ENCODE measurements at regions not wholly inside any gene's neighbourhood (a gene's known extent, or its start where the extent isn't known, plus 50 kb on each side); places are given as distances from the start of the nearest gene placed in this dataset.

DNA sequence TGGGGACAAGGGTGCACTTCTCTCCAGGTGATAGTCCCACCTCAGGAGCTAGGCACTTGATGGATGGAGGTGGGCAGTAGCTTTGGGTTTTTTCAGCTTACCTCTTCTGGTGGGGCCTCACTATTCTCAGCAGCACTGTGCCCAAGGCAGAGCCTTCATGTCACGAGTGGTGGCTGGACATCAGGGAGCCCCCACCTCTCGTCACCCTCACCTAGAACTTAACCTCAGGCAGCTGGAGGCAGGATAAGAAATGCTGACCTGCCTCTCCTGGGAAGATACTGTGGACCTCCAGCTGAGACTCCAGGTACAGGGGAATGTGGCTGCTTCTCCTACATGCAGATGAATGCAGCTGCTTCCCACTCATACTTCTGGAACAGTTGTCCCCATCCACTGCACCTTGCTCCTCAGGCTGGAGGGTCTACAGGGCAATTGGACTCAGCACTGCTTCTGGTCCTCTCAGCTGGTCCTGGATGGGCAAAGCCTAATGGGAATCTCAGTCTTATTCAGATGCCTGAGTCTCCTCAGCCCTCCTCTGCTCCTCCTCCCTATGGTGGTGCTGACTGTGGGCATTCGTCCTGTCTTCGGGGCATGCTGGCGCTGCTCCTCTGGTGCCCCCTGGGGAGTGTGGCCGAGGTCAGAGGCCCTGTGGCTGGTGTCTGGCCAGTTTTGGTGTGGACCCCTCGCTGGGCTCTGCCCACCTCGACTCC, 129.9 kb downstream of the KLF13 start:
- TF ChIP-seq, protein P1, sequence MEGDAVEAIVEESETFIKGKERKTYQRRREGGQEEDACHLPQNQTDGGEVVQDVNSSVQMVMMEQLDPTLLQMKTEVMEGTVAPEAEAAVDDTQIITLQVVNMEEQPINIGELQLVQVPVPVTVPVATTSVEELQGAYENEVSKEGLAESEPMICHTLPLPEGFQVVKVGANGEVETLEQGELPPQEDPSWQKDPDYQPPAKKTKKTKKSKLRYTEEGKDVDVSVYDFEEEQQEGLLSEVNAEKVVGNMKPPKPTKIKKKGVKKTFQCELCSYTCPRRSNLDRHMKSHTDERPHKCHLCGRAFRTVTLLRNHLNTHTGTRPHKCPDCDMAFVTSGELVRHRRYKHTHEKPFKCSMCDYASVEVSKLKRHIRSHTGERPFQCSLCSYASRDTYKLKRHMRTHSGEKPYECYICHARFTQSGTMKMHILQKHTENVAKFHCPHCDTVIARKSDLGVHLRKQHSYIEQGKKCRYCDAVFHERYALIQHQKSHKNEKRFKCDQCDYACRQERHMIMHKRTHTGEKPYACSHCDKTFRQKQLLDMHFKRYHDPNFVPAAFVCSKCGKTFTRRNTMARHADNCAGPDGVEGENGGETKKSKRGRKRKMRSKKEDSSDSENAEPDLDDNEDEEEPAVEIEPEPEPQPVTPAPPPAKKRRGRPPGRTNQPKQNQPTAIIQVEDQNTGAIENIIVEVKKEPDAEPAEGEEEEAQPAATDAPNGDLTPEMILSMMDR (IDR thresholded peaks at IDR 0.05) = no peak
- Histone ChIP-seq H3K9me3 (no peaks in the 10 kb centered on the region), H3K4me3 (no peak overlapping the region), H3K4me1 (peaks cover 0 to 39% (median 21%) of the 10 kb centered on the region in 4 donors), H3K27ac (peak overlapping the region in 1 of 2 donors; percentile 37), H3K27me3 (no peaks in the 10 kb centered on the region), H3K36me3 (no peaks in the 10 kb centered on the region)
- intact Hi-C loops (cut with DNase I; ENCODE audit: low total_unique reads) = no loop called here
- no peak for DNase-seq

DNA sequence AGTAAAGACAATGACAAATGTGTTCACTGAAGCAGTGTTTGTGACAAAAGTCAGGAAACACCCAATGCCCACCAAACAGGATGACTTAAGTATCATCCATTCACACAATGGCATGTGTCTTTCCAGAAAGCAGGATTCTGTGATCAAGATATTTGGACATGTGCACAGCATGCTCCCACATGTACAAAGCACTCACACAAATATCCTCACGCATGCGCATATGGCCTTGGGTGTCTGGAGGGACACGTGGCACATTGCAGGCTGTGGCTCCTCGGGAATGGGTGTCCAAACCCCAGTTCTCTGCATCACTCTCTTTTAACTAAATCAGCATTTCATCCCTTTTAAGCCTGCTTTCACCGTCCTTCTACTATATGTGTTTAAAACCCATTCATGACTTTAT, 130.5 kb downstream of the KLF13 start:
- peaks cover 0 to 39% (median 21%) of the 10 kb centered on the region in 4 donors for H3K4me1 ChIP-seq
- TF ChIP-seq, protein P1 (IDR thresholded peaks at IDR 0.05) = no peak
- no peak overlapping the region for H3K4me3 ChIP-seq
- no peaks in the 10 kb centered on the region for H3K9me3 ChIP-seq
- peak overlapping the region; percentile 35 to 37 for H3K27ac ChIP-seq
- no peak for DNase-seq
- no peaks in the 10 kb centered on the region for H3K27me3 ChIP-seq
- intact Hi-C loops (cut with DNase I; ENCODE audit: low total_unique reads) = no loop called here
- no peaks in the 10 kb centered on the region for H3K36me3 ChIP-seq

DNA sequence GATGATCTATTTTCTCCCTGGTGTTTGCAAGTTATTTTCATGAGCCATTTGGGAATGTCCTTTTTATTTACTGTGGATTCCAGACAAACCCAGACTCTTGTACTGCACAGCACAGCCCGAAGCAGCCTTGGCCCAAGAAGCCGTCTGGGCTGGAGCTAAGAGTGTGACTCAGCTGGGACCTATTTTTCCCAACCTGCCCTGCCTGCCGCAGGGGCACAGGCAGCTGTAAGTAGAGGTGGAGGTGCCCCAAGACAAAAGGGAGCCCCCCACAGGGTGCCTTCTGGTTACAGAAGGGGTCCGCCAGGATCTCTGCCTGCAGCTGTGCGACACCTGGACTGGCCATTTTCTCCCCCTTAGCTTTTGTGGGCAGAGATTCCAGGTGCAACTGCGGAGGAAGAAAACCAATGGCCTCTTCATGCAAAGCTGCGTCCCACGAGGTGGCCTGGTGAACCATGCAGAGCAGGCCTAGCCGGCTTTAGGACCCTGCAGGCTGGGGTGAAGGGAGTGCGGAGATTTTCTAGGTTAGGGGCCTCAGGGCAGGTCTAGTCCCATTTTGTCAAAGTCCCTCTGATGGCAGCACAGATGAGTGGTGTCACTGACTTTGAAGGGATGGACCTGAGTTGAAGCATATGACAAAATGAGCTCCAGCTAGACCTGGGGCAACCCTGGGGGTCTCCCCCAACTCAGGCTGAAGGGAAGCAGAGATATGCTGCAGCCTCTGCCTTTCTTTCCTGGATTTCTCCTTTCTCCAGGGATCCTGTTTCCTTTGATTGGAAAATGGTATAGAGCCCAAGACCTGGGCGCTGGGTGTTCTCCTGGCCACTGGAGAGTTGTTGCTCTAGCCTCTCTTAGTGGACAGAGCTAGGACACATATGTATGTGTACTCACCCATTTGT, 131.2 kb downstream of the KLF13 start:
- no peaks in the 10 kb centered on the region for H3K27me3 ChIP-seq
- H3K36me3 ChIP-seq = no peaks in the 10 kb centered on the region
- H3K4me3 ChIP-seq = no peak overlapping the region
- peaks cover 0 to 35% (median 19%) of the 10 kb centered on the region in 4 donors for H3K4me1 ChIP-seq
- intact Hi-C loops (cut with DNase I; ENCODE audit: low total_unique reads) = no loop called here
- no peaks in the 10 kb centered on the region for H3K9me3 ChIP-seq
- TF ChIP-seq, protein P1 (IDR thresholded peaks at IDR 0.05) = no peak
- H3K27ac ChIP-seq = peak overlapping the region; percentile 35 to 37
- peak; percentile 61 to 84 for DNase-seq

DNA sequence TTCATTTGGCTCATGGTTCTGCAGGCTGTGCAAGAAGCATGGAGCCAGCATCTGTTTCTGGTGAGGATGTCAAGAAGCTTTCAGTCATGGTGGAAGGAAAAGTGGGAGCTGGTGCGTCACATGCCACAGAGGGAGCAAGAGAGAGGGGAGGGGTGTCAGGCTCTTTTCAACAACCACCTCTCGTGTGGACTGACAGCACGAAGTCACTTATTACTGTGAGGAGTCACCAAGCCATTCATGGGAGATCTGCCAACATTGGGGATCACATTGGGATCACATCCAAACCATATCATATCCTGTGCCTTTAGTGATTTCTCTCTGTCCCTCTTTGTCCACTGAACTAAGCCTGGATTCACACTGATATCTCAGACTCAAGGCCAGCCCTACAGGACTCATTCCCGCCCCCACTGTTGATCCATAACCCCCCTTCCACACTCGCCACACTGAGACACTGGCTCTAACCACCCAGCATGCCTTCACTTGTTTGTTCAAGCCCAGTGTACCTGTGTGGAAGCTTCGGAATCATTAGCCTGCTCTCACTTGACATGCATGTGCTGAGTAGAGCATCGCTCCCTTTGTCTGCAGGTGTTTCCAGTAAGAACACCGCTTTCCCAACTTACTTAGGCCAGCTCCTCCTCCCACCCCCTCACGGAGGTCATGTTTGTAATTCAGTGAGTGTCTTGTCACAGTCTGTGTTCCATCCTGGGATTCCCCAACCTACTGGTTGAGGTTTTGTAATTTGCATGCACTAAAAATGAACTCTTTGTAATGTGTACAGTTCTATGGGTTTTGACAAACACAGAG, 132.2 kb downstream of the KLF13 start:
- Histone ChIP-seq H3K27me3 (no peaks in the 10 kb centered on the region), H3K36me3 (no peaks in the 10 kb centered on the region), H3K4me1 (peaks cover 0 to 33% (median 19%) of the 10 kb centered on the region in 4 donors), H3K27ac (no peak overlapping the region), H3K4me3 (no peak overlapping the region), H3K9me3 (no peaks in the 10 kb centered on the region)
- peak in 1 of 2 donors; percentile 44 for DNase-seq
- TF ChIP-seq, protein P1 (IDR thresholded peaks at IDR 0.05) = no peak
- intact Hi-C loops (cut with DNase I; ENCODE audit: low total_unique reads) = no loop called here

DNA sequence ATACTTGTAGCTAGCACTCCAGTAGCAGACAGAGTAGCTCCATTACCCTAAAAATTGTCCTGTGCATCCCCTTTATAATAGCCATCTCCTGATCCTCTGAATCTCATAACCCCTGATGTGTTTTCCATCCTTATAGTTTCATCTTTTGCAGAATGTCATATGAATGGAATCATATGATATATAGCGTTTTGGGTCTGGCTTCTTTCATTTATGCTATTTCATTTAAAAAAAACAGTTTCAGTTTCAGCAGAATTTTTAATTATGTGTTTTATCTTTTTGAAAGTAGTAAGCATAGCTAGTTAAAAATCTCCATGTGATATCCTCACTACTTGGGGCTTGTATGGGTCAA, 132.7 kb downstream of the KLF13 start:
- intact Hi-C loops (cut with DNase I; ENCODE audit: low total_unique reads) = no loop called here
- H3K9me3 ChIP-seq = no peaks in the 10 kb centered on the region
- H3K4me3 ChIP-seq = no peak overlapping the region
- TF ChIP-seq, protein P1 (IDR thresholded peaks at IDR 0.05) = no peak
- no peak overlapping the region for H3K27ac ChIP-seq
- no peak for DNase-seq
- H3K36me3 ChIP-seq = no peaks in the 10 kb centered on the region
- H3K27me3 ChIP-seq = no peaks in the 10 kb centered on the region
- peaks cover 0 to 33% (median 19%) of the 10 kb centered on the region in 4 donors for H3K4me1 ChIP-seq

Measured in tibial artery (tissue), 4 donors.